Left lung (tissue), 4 donors: ENCODE measurements at regions not wholly inside any gene's neighbourhood (a gene's known extent, or its start where the extent isn't known, plus 50 kb on each side); places are given as distances from the start of the nearest gene placed in this dataset.

ENCODE experiments used
- ATAC-seq: fragments of 200-7000 bp; cut with Tn5 transposase; one replicate; pipeline ENCODE4 v1.9.1; 2020; ENCODE audit warnings: moderate library complexity
- DNase-seq, 4 donors: peaks; one replicate each; pipeline ENCODE4 v3.0.0-alpha.2; 2013 to 2020
- H3K27ac ChIP-seq, 2 donors: fragments of 200-600 bp; sonication (generic) in 1 of 2; one replicate each; pipeline versions ENCODE4 v1.5.0 to v1.8.0; 2020 to 2021
- H3K27me3 ChIP-seq, 2 donors: fragments of 200-600 bp; sonication (generic) in 1 of 2; one replicate each; pipeline versions ENCODE4 v1.5.0 to v1.8.0; 2020 to 2021
- H3K36me3 ChIP-seq, 2 donors: fragments of 200-600 bp; sonication (generic) in 1 of 2; one replicate each; pipeline versions ENCODE4 v1.5.0 to v1.8.0; 2020 to 2021
- H3K4me1 ChIP-seq, 2 donors: fragments of 200-600 bp; one replicate each; pipeline ENCODE4 v1.8.0; 2021
- H3K4me3 ChIP-seq, 2 donors: fragments of 200-600 bp; sonication (generic) in 1 of 2; one replicate each; pipeline versions ENCODE4 v1.5.0 to v1.8.0; 2020 to 2021; ENCODE audit warnings: mild to moderate bottlenecking in 1 of 2
- H3K9me3 ChIP-seq, 2 donors: fragments of 200-600 bp; sonication (generic) in 1 of 2; one replicate each; pipeline versions ENCODE4 v1.5.0 to v1.8.0; 2020 to 2021
- intact Hi-C, 2 donors: fragments of 100-400 bp; cut with DNase I; formaldehyde crosslinking; loops; one replicate each; pipeline versions ENCODE4 v1.11.2 to v1.14.2; 2022
- TF ChIP-seq, protein P1 (sequence below), 2 donors: fragments of 200-600 bp; sonication (generic) in 1 of 2; IDR thresholded peaks; one replicate each; pipeline versions ENCODE4 v1.5.0 to v1.8.0; 2021; ENCODE audit warnings: antibody characterized with exemption in 2 of 2
- donor health status: DM: no; HTN: yes; CAD: no.
- donor health status: DM: no; HTN: no; CAD: no.

DNA sequence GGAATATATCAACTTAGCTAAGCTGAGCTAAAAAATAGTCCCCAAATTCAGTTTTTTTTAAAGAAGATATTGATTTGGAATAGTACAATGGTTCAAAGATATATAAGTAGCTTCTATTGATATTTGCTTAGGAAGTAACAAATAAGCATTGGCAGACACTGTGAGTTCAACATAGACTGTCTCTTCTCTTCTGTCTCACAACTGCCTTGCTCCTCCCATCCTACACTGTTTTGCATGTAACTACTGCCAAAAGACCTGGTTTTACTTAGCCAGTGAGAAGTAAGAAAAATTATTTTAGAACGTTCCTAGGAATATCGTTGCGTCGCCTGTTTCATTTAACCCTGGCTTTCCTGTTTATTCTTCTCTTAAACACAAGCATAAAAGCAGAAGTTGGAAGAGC lies 859.0 kb upstream of the SPRY2 start:
- Histone ChIP-seq H3K4me1 (no peaks in the 10 kb centered on the region), H3K27me3 (no peaks in the 10 kb centered on the region), H3K4me3 (no peak overlapping the region), H3K9me3 (peaks cover 0 to 2% of the 10 kb centered on the region in 2 donors), H3K36me3 (no peaks in the 10 kb centered on the region), H3K27ac (no peak overlapping the region)
- DNase-seq, result no peak
- intact Hi-C loops, result loop anchor here in 1 of 2 donors (5.0 kb wide), 1 partner anchor 62 kb away; no protein-coding TSS in a partner anchor
- TF ChIP-seq, protein P1, sequence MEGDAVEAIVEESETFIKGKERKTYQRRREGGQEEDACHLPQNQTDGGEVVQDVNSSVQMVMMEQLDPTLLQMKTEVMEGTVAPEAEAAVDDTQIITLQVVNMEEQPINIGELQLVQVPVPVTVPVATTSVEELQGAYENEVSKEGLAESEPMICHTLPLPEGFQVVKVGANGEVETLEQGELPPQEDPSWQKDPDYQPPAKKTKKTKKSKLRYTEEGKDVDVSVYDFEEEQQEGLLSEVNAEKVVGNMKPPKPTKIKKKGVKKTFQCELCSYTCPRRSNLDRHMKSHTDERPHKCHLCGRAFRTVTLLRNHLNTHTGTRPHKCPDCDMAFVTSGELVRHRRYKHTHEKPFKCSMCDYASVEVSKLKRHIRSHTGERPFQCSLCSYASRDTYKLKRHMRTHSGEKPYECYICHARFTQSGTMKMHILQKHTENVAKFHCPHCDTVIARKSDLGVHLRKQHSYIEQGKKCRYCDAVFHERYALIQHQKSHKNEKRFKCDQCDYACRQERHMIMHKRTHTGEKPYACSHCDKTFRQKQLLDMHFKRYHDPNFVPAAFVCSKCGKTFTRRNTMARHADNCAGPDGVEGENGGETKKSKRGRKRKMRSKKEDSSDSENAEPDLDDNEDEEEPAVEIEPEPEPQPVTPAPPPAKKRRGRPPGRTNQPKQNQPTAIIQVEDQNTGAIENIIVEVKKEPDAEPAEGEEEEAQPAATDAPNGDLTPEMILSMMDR (IDR thresholded peaks at IDR 0.05), result no peak
- no peak for ATAC-seq

DNA sequence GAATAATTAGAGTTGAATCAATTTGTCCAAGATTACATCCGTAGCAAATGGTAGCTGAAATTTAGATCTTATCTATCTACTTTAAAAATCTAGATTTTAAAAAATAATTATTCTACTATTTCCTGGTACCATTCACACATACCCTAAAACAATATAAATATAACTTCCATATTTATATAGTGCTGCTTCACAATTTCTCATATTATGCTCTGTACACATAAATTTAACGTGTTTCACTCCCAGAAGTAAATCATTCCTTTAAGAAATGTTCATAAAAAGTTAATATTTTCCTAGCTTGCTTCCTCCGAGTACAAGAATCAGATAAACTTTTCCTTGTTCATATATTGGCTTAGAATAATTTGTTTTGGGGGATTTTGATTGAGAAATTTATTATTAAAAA lies 857.0 kb upstream of the SPRY2 start:
- intact Hi-C loops, result loop anchor here in 1 of 2 donors (5.0 kb wide), 1 partner anchor 64 kb away; no protein-coding TSS in a partner anchor
- Histone ChIP-seq H3K36me3 (no peaks in the 10 kb centered on the region), H3K4me1 (no peaks in the 10 kb centered on the region), H3K27ac (no peak overlapping the region), H3K9me3 (peaks cover 0 to 15% of the 10 kb centered on the region in 2 donors), H3K27me3 (no peaks in the 10 kb centered on the region), H3K4me3 (no peak overlapping the region)
- DNase-seq (no peak), ATAC-seq (no peak)
- TF ChIP-seq, protein P1 (IDR thresholded peaks at IDR 0.05), result no peak

DNA sequence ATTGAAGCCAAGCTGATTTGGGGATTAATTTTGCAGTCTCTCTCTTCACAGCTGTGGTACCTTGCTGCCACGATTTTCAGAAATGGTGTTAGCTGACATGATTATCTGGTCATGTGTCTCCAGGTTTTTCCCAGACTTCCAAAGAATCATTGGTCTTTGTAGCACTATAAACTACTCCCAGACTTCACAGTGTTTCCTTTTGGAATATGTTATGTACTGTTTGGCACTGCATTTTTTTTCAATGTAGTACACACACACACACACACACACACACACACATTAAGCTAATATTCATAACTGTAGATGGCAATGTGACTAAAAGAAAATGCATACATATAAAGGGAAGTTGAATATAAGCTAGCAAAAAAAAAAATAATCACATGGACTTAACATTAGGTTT lies 856.6 kb upstream of the SPRY2 start:
- H3K27me3 ChIP-seq, result no peaks in the 10 kb centered on the region
- ATAC-seq (no peak), DNase-seq (no peak)
- no peak overlapping the region for H3K4me3 ChIP-seq
- no peaks in the 10 kb centered on the region for H3K36me3 ChIP-seq
- H3K9me3 ChIP-seq, result peaks cover 0 to 15% of the 10 kb centered on the region in 2 donors
- no peak overlapping the region for H3K27ac ChIP-seq
- TF ChIP-seq, protein P1 (IDR thresholded peaks at IDR 0.05), result no peak
- intact Hi-C loops, result loop anchor here in 1 of 2 donors (5.0 kb wide), 1 partner anchor 65 kb away; no protein-coding TSS in a partner anchor
- no peaks in the 10 kb centered on the region for H3K4me1 ChIP-seq

DNA sequence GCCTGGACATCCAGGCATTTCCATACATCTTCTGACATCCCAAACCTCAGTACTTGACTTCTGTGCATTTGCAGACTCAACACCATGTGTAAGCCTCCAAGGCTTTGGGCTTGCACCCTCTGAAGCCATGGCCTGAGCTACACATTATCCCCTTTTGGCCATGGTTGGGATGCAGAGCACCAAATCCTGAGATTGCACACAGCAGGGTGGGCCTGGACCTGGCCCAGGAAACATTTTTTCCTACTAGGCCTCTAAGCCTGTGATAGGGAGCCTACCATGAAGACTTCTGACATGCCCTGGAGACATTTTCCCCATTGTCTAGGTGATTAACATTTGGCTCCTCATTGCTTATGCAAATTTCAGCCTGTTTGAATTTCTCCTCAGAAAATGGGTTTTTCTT lies 853.4 kb upstream of the SPRY2 start:
- Histone ChIP-seq H3K36me3 (no peaks in the 10 kb centered on the region), H3K4me3 (no peak overlapping the region), H3K9me3 (peaks cover 0 to 15% of the 10 kb centered on the region in 2 donors), H3K27me3 (no peaks in the 10 kb centered on the region), H3K4me1 (no peaks in the 10 kb centered on the region), H3K27ac (no peak overlapping the region)
- DNase-seq (no peak), ATAC-seq (no peak)
- TF ChIP-seq, protein P1 (IDR thresholded peaks at IDR 0.05), result no peak
- intact Hi-C loops, result no loop called here

DNA sequence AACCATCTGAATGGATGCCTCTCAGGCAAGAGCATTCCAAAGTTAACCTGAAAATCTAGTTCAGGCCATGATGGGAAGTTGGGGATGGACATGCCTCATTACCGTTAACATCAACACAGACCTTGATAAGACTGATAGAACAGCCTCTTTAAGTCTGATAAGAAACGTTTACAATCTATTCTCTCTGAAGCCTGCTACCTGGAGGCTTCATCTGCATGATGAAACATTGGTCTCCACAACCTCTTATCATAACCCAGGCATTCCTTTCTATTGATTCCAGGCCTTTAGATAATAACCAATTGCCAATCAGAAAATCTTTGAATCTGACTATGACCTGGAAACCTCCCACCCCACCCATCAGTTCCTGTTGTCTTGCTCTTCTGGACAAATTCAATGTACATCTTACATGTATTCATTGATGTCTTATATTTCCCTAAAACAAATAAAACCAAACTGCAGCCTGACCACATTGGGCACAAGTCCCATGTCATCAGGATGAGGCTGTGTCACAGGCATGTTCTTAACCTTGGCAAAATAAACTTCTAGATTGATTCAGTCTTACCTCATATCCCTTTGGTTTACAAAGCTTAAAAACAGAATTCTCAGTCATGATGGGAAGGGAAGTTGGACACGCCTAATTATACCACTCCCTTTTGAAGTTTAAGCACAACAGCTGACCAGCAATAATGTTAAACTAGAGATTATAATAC lies 843.8 kb upstream of the SPRY2 start:
- no peak overlapping the region for H3K4me3 ChIP-seq
- DNase-seq (no peak), ATAC-seq (no peak)
- no peaks in the 10 kb centered on the region for H3K4me1 ChIP-seq
- no peak overlapping the region for H3K27ac ChIP-seq
- no peaks in the 10 kb centered on the region for H3K9me3 ChIP-seq
- TF ChIP-seq, protein P1 (IDR thresholded peaks at IDR 0.05), result no peak
- intact Hi-C loops, result no loop called here
- H3K27me3 ChIP-seq, result no peaks in the 10 kb centered on the region
- no peaks in the 10 kb centered on the region for H3K36me3 ChIP-seq
